Mesodermal cell (in vitro differentiated cells): ENCODE measurements at regions not wholly inside any gene's neighbourhood (a gene's known extent, or its start where the extent isn't known, plus 50 kb on each side); places are given as distances from the start of the nearest gene placed in this dataset.

Experiments used
- H3K27ac ChIP-seq: 2 replicates; pipeline ENCODE4 v1.7.0; 2013; ENCODE audit warnings: mild to moderate bottlenecking, low read depth, low read length, moderate library complexity; ENCODE audit not compliant: severe bottlenecking
- H3K36me3 ChIP-seq: 2 replicates; pipeline ENCODE4 v1.7.1; 2013; ENCODE audit warnings: mild to moderate bottlenecking, low read length, moderate library complexity; ENCODE audit not compliant: control insufficient read depth, insufficient read depth
- H3K4me1 ChIP-seq: one replicate; pipeline ENCODE4 v1.7.1; 2013; ENCODE audit warnings: mild to moderate bottlenecking, low read length; ENCODE audit not compliant: insufficient read depth, control insufficient read depth, poor library complexity, severe bottlenecking
- H3K4me3 ChIP-seq: 2 replicates; pipeline ENCODE4 v1.7.0; 2013; ENCODE audit warnings: low read length, control low read depth, mild to moderate bottlenecking; ENCODE audit not compliant: insufficient read depth, poor library complexity, severe bottlenecking; ENCODE audit errors: extremely low read depth
- H3K9me3 ChIP-seq: 2 replicates; pipeline ENCODE4 v1.7.1; 2013; ENCODE audit warnings: mild to moderate bottlenecking, low read length, moderate library complexity; ENCODE audit not compliant: control insufficient read depth
- WGBS, 2 experiments: methylation state at CpG; one replicate each; pipeline ENCODE4 v1.1.5; 2013; ENCODE audit warnings: missing lambda C conversion rate in 2 of 2; ENCODE audit not compliant: insufficient coverage in 2 of 2; 5-methylcytosine and 5-hydroxymethylcytosine counted together

GRCh38 chr6:14066782-14067406 is 50.7 kb upstream of the CD83 start:
- Histone ChIP-seq H3K36me3 (no peaks in the 10 kb centered on the region), H3K4me1 (no peaks in the 10 kb centered on the region), H3K27ac (no peak overlapping the region), H3K4me3 (no peak overlapping the region), H3K9me3 (no peaks in the 10 kb centered on the region)
- WGBS, 2 experiments = 14 to 23% methylated on average over 3 of the region's 5 CpGs

- Histone ChIP-seq H3K27ac (no peak overlapping the region), H3K9me3 (no peaks in the 10 kb centered on the region)
- no CpG with 5 or more reads among the region's 3 CpGs for WGBS, 2 experiments
Measured at GRCh38 chr6:14067656-14068055, 49.9 kb upstream of the CD83 start.

More at GRCh38 chr6:14067656-14068055, 49.9 kb upstream of the CD83 start:
- Histone ChIP-seq H3K4me1 (no peaks in the 10 kb centered on the region), H3K4me3 (no peak overlapping the region), H3K36me3 (no peaks in the 10 kb centered on the region)
